GM19239 (cell line): ENCODE measurements at regions not wholly inside any gene's neighbourhood (a gene's known extent, or its start where the extent isn't known, plus 50 kb on each side); places are given as distances from the start of the nearest gene placed in this dataset.
"Not testable (repeated sequence)": the region's sequence is repeated elsewhere in the genome, so short reads cannot be mapped to it uniquely, and the experiment has no call there.

Experiments
- DNase-seq: peaks from one replicate; pipeline ENCODE4 v3.0.0; 2011; ENCODE audit warnings: low spot score; ENCODE audit not compliant: insufficient read length
- FAIRE-seq: peaks from 2 replicates; lab custom pipeline; 2011; peaks lifted over from hg19 to GRCh38; lab: Jason Lieb, UNC

- DNase-seq (no peak), FAIRE-seq (no peak)
Observed at GRCh38 chr16:17998550-17998949, 338.0 kb downstream of the NPIPA8 start.

GRCh38 chr16:17994027-17994426 is 342.5 kb downstream of the NPIPA8 start:
- DNase-seq (no peak), FAIRE-seq (no peak)

- no peak for DNase-seq
- FAIRE-seq = no peak
Observed at GRCh38 chr16:17992416-17992815, 344.1 kb downstream of the NPIPA8 start.

- DNase-seq (no peak), FAIRE-seq (no peak)
Observed at GRCh38 chr16:17989255-17989654, 347.3 kb downstream of the NPIPA8 start.

GRCh38 chr16:17988839-17989238 is 347.7 kb downstream of the NPIPA8 start:
- FAIRE-seq (no peak), DNase-seq (no peak)

- FAIRE-seq (no peak), DNase-seq (no peak)
Observed at GRCh38 chr16:17986991-17987390, 349.5 kb downstream of the NPIPA8 start.

- DNase-seq = no peak
- no peak for FAIRE-seq
Observed at GRCh38 chr16:17984810-17985209, 351.7 kb downstream of the NPIPA8 start.

GRCh38 chr16:17983847-17984639 is 352.5 kb downstream of the NPIPA8 start:
- no peak for FAIRE-seq
- no peak for DNase-seq

- FAIRE-seq (no peak), DNase-seq (no peak)
Observed at GRCh38 chr16:17983114-17983513, 353.4 kb downstream of the NPIPA8 start.

GRCh38 chr16:17977260-17977659 is 359.3 kb downstream of the NPIPA8 start:
- DNase-seq = no peak
- FAIRE-seq = no peak

- no peak for FAIRE-seq
Observed at GRCh38 chr16:17972460-17972943, 364.0 kb downstream of the NPIPA8 start.

GRCh38 chr16:17970816-17971331 is 365.7 kb downstream of the NPIPA8 start:
- DNase-seq (no peak), FAIRE-seq (no peak)

More at GRCh38 chr16:17972460-17972943, 364.0 kb downstream of the NPIPA8 start:
- no peak for DNase-seq

- FAIRE-seq = no peak
Observed at GRCh38 chr16:17970157-17970765, 366.3 kb downstream of the NPIPA8 start.

GRCh38 chr16:17965133-17965900 is 371.2 kb downstream of the NPIPA8 start:
- no peak for DNase-seq
- FAIRE-seq = no peak

More at GRCh38 chr16:17970157-17970765, 366.3 kb downstream of the NPIPA8 start:
- DNase-seq = no peak

- no peak for DNase-seq
- no peak for FAIRE-seq
Observed at GRCh38 chr16:17964196-17964595, 372.3 kb downstream of the NPIPA8 start.

- FAIRE-seq (peak; percentile 66), DNase-seq (no peak)
Observed at GRCh38 chr16:17963185-17963836, 373.2 kb downstream of the NPIPA8 start.

GRCh38 chr16:17962726-17963125 is 373.8 kb downstream of the NPIPA8 start:
- FAIRE-seq (no peak), DNase-seq (no peak)

- FAIRE-seq, DNase-seq: not testable (repeated sequence)
Observed at GRCh38 chr16:17961822-17962221, 374.7 kb downstream of the NPIPA8 start.

GRCh38 chr16:17951378-17951777 is 385.2 kb downstream of the NPIPA8 start:
- DNase-seq = no peak
- no peak for FAIRE-seq

GRCh38 chr16:17949982-17950250 is 386.6 kb downstream of the NPIPA8 start:
- FAIRE-seq = no peak
- DNase-seq = no peak
